ENCODE measurements at regions not wholly inside any gene's neighbourhood (a gene's known extent, or its start where the extent isn't known, plus 50 kb on each side); places are given as distances from the start of the nearest gene placed in this dataset.

- no peak for TF ChIP-seq CTCF (IDR thresholded peaks at IDR 0.05; ENCODE audit: low read depth, low read length)
- no peak for TF ChIP-seq EZH2phosphoT487 (IDR thresholded peaks at IDR 0.05; ENCODE audit: low read depth)
- no peaks in the 10 kb centered on the region for H3K9me3 ChIP-seq (ENCODE audit: insufficient read depth, low read length)
- no peaks in the 10 kb centered on the region for H3K79me2 ChIP-seq (ENCODE audit: low read length)
- no peaks in the 10 kb centered on the region for H3K4me1 ChIP-seq (ENCODE audit: low read length)
- H3K9ac ChIP-seq (ENCODE audit: low read length) = no peak overlapping the region
- peaks cover 22% of the 10 kb centered on the region for H3K27me3 ChIP-seq (ENCODE audit: low read depth, low read length)
- no peak overlapping the region for H2AFZ ChIP-seq (ENCODE audit: low read depth, low read length)
- no peak overlapping the region for H3K4me3 ChIP-seq (ENCODE audit: low read length)
- H3K27ac ChIP-seq (ENCODE audit: low read length) = no peak overlapping the region
- no peaks in the 10 kb centered on the region for H3K36me3 ChIP-seq (replicated peaks; ENCODE audit: low read depth, low read length)
- H4K20me1 ChIP-seq (ENCODE audit: insufficient read depth, low read length) = no peaks in the 10 kb centered on the region
- no peak overlapping the region for H3K4me2 ChIP-seq (ENCODE audit: low read length)
Measured at GRCh38 chr16:48441863-48442279, 56.7 kb upstream of the SIAH1 start.

- H3K4me2 ChIP-seq (ENCODE audit: low read length) = no peak overlapping the region
- H2AFZ ChIP-seq (ENCODE audit: low read depth, low read length) = no peak overlapping the region
- no peaks in the 10 kb centered on the region for H3K4me1 ChIP-seq (ENCODE audit: low read length)
- H3K27me3 ChIP-seq (ENCODE audit: low read depth, low read length) = peaks cover 22% of the 10 kb centered on the region
- no peaks in the 10 kb centered on the region for H3K36me3 ChIP-seq (replicated peaks; ENCODE audit: low read depth, low read length)
- no peaks in the 10 kb centered on the region for H4K20me1 ChIP-seq (ENCODE audit: insufficient read depth, low read length)
- H3K27ac ChIP-seq (ENCODE audit: low read length) = no peak overlapping the region
- no peak overlapping the region for H3K9ac ChIP-seq (ENCODE audit: low read length)
- no peaks in the 10 kb centered on the region for H3K9me3 ChIP-seq (ENCODE audit: insufficient read depth, low read length)
- no peak for TF ChIP-seq EZH2phosphoT487 (IDR thresholded peaks at IDR 0.05; ENCODE audit: low read depth)
- no peak for TF ChIP-seq CTCF (IDR thresholded peaks at IDR 0.05; ENCODE audit: low read depth, low read length)
- H3K79me2 ChIP-seq (ENCODE audit: low read length) = no peaks in the 10 kb centered on the region
- H3K4me3 ChIP-seq (ENCODE audit: low read length) = no peak overlapping the region
Measured at GRCh38 chr16:48441106-48441505, 55.9 kb upstream of the SIAH1 start.

GRCh38 chr16:48438414-48438813, 53.2 kb upstream of the SIAH1 start:
- TF ChIP-seq EZH2phosphoT487 (IDR thresholded peaks at IDR 0.05; ENCODE audit: low read depth) = no peak
- TF ChIP-seq CTCF (IDR thresholded peaks at IDR 0.05; ENCODE audit: low read depth, low read length) = no peak
- Histone ChIP-seq H3K79me2 (ENCODE audit: low read length) (no peaks in the 10 kb centered on the region), H3K27ac (ENCODE audit: low read length) (no peak overlapping the region), H3K9ac (ENCODE audit: low read length) (no peak overlapping the region), H2AFZ (ENCODE audit: low read depth, low read length) (no peak overlapping the region), H3K9me3 (ENCODE audit: insufficient read depth, low read length) (no peaks in the 10 kb centered on the region), H4K20me1 (ENCODE audit: insufficient read depth, low read length) (no peaks in the 10 kb centered on the region), H3K27me3 (ENCODE audit: low read depth, low read length) (peaks cover 29% of the 10 kb centered on the region), H3K36me3 (replicated peaks; ENCODE audit: low read depth, low read length) (no peaks in the 10 kb centered on the region), H3K4me1 (ENCODE audit: low read length) (peaks cover 8% of the 10 kb centered on the region), H3K4me2 (ENCODE audit: low read length) (no peak overlapping the region), H3K4me3 (ENCODE audit: low read length) (no peak overlapping the region)

DNA sequence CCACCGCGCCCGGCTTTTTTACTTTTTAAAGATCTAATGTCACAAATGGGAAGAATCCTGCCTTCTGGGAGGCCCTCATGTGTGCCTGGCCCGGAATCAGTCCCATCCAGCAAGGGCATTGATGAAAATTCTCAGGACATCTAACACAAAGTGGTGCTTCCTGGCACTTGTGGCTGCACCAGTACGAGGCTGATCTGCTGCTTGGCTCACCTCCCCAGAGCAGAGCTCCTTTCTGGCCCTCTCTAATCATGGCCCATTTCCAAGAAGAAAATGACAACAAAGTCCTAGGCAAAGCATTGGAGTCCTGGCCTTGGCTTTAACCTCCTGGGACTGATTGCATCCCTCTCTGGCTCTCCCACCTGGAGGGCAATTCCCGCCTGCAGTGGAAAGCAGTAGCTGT, 50.7 kb upstream of the SIAH1 start:
- H3K4me1 ChIP-seq (ENCODE audit: low read length) = peaks cover 29% of the 10 kb centered on the region
- no peak overlapping the region for H2AFZ ChIP-seq (ENCODE audit: low read depth, low read length)
- H3K9ac ChIP-seq (ENCODE audit: low read length) = no peak overlapping the region
- no peak overlapping the region for H3K4me3 ChIP-seq (ENCODE audit: low read length)
- no peaks in the 10 kb centered on the region for H3K79me2 ChIP-seq (ENCODE audit: low read length)
- no peak for TF ChIP-seq CTCF (IDR thresholded peaks at IDR 0.05; ENCODE audit: low read depth, low read length)
- no peak for TF ChIP-seq EZH2phosphoT487 (IDR thresholded peaks at IDR 0.05; ENCODE audit: low read depth)
- no peaks in the 10 kb centered on the region for H3K9me3 ChIP-seq (ENCODE audit: insufficient read depth, low read length)
- peaks cover 24% of the 10 kb centered on the region for H3K27me3 ChIP-seq (ENCODE audit: low read depth, low read length)
- H3K4me2 ChIP-seq (ENCODE audit: low read length) = no peak overlapping the region
- no peak overlapping the region for H3K27ac ChIP-seq (ENCODE audit: low read length)
- H3K36me3 ChIP-seq (replicated peaks; ENCODE audit: low read depth, low read length) = no peaks in the 10 kb centered on the region
- no peaks in the 10 kb centered on the region for H4K20me1 ChIP-seq (ENCODE audit: insufficient read depth, low read length)

Measured in OCI-LY3 (cell line).